Ishikawa (cell line): ENCODE measurements at regions not wholly inside any gene's neighbourhood (a gene's known extent, or its start where the extent isn't known, plus 50 kb on each side); places are given as distances from the start of the nearest gene placed in this dataset.

Source experiments
- CEBPB ChIP-seq: IDR thresholded peaks from 2 replicates; pipeline ENCODE4 v1.6.1; 2012
- CREB1 ChIP-seq: IDR thresholded peaks from 2 replicates; pipeline ENCODE4 v1.6.1; 2012; ENCODE audit warnings: low read depth
- RAD21 ChIP-seq: IDR thresholded peaks from 2 replicates; pipeline ENCODE4 v1.6.1; 2012; ENCODE audit warnings: low read depth
- TCF12 ChIP-seq: IDR thresholded peaks from 2 replicates; pipeline ENCODE4 v1.6.1; 2012; ENCODE audit warnings: low read depth
- YY1 ChIP-seq: IDR thresholded peaks from 2 replicates; pipeline ENCODE4 v1.6.1; 2012; ENCODE audit warnings: low read depth
- ZBTB7A ChIP-seq: IDR thresholded peaks from 2 replicates; pipeline ENCODE4 v1.6.1; 2012; ENCODE audit warnings: low read depth

- TF ChIP-seq RAD21 (no peak), ZBTB7A (no peak), YY1 (no peak), CREB1 (no peak), CEBPB (no peak), TCF12 (no peak)
These were observed 419.8 kb upstream of the MON1B start for GRCh38 chr16:76771216-76771615.
